Upper lobe of left lung (tissue), 6 donors: ENCODE measurements at regions not wholly inside any gene's neighbourhood (a gene's known extent, or its start where the extent isn't known, plus 50 kb on each side); places are given as distances from the start of the nearest gene placed in this dataset.

Experiments used
- ATAC-seq, 2 donors: fragments of 200-7000 bp; cut with Tn5 transposase; one replicate each; pipeline ENCODE4 v1.9.1; 2022; ENCODE audit warnings: mild to moderate bottlenecking in 2 of 2, moderate library complexity in 2 of 2; ENCODE audit not compliant: low FRiP score in 2 of 2
- DNase-seq, 2 donors: peaks; one replicate each; pipeline ENCODE4 v3.0.0-alpha.2; 2019 to 2020
- H3K27ac ChIP-seq, 4 donors: fragments of 200-600 bp; sonication (generic); one replicate each; pipeline ENCODE4 v1.5.1; 2016 to 2019
- H3K27me3 ChIP-seq, 4 donors: fragments of 200-600 bp; sonication (generic); one replicate each; pipeline ENCODE4 v1.5.1; 2017 to 2019
- H3K36me3 ChIP-seq, 4 donors: fragments of 200-600 bp; sonication (generic); one replicate each; pipeline ENCODE4 v1.5.1; 2016 to 2019
- H3K4me1 ChIP-seq, 4 donors: fragments of 200-600 bp; sonication (generic); one replicate each; pipeline ENCODE4 v1.5.1; 2018 to 2019
- H3K4me3 ChIP-seq, 4 donors: fragments of 200-600 bp; sonication (generic); one replicate each; pipeline ENCODE4 v1.5.1; 2017 to 2019; ENCODE audit warnings: mild to moderate bottlenecking in 2 of 4, moderate library complexity in 1 of 4
- H3K9me3 ChIP-seq, 4 donors: fragments of 200-600 bp; sonication (generic); one replicate each; pipeline ENCODE4 v1.5.1; 2018 to 2019
- EP300 ChIP-seq, 4 donors: sonication (generic); formaldehyde crosslinking; IDR thresholded peaks; one replicate each; pipeline ENCODE4 v1.5.1; 2017; ENCODE audit warnings: antibody characterized with exemption in 4 of 4, control low read depth in 2 of 4
- POLR2A ChIP-seq, 4 donors: fragments of 450-650 bp; IDR thresholded peaks; one replicate each; pipeline ENCODE4 v1.5.1; 2016 to 2017; ENCODE audit warnings: antibody characterized with exemption in 4 of 4, mild to moderate bottlenecking in 2 of 4
- POLR2AphosphoS5 ChIP-seq, 2 donors: sonication (generic); formaldehyde crosslinking; IDR thresholded peaks; one replicate each; pipeline ENCODE4 v1.5.1; 2017; ENCODE audit warnings: antibody characterized with exemption in 2 of 2
- WGBS, 2 donors: methylation state at CpG; one replicate each; pipeline ENCODE4 v1.1.5; 2017 to 2018; 5-methylcytosine and 5-hydroxymethylcytosine counted together
- TF ChIP-seq, protein P1 (sequence below), 6 experiments: fragments of 450-650 bp in 4 of 6; fragments of 200-600 bp in 2 of 6; sonication (generic) in 2 of 6; IDR thresholded peaks; one replicate each; pipeline ENCODE4 v1.5.1; 2016 to 2019; ENCODE audit warnings: antibody characterized with exemption in 6 of 6
- donor health status: DM: no; HTN: no; CAD: no; lungs with moderate emphysema.
- donor health status: DM: no; HTN: yes; CAD: no; lungs with severe emphysema.

DNA sequence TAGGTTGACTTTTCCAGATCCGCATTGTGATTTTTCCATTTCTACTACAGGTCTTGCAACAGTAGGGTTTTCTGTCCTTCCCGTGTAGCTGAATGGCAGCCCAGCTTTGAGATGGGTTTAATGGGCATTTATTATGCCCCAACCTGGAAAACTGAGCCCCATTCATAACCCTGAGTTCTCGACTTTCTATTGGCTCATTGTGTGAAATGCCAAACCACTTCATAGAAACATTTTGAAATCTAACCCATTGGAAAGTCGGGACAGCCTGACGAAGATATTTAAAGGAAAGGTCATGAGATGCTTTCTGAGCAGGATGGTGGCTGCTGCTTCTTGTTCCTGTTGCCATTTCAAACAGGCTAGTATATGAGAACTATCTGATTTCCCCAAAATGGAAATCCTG lies 203.5 kb downstream of the ZFP36L2 start:
- Histone ChIP-seq H3K27me3 (no peaks in the 10 kb centered on the region), H3K4me3 (no peak overlapping the region), H3K4me1 (peaks cover 31 to 37% (median 35%) of the 10 kb centered on the region in 4 donors), H3K9me3 (peaks cover 0 to 10% (median 6%) of the 10 kb centered on the region in 4 donors), H3K27ac (no peak overlapping the region), H3K36me3 (no peaks in the 10 kb centered on the region)
- TF ChIP-seq, protein P1, sequence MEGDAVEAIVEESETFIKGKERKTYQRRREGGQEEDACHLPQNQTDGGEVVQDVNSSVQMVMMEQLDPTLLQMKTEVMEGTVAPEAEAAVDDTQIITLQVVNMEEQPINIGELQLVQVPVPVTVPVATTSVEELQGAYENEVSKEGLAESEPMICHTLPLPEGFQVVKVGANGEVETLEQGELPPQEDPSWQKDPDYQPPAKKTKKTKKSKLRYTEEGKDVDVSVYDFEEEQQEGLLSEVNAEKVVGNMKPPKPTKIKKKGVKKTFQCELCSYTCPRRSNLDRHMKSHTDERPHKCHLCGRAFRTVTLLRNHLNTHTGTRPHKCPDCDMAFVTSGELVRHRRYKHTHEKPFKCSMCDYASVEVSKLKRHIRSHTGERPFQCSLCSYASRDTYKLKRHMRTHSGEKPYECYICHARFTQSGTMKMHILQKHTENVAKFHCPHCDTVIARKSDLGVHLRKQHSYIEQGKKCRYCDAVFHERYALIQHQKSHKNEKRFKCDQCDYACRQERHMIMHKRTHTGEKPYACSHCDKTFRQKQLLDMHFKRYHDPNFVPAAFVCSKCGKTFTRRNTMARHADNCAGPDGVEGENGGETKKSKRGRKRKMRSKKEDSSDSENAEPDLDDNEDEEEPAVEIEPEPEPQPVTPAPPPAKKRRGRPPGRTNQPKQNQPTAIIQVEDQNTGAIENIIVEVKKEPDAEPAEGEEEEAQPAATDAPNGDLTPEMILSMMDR (IDR thresholded peaks at IDR 0.05): no peak
- DNase-seq (no peak), ATAC-seq (no peak)
- WGBS, 2 donors: 76 to 92% methylated on average over 5 of the region's 5 CpGs

- ATAC-seq (no peak), DNase-seq (peak in 1 of 2 donors; percentile 53)
- Histone ChIP-seq H3K9me3 (peaks cover 0 to 10% (median 6%) of the 10 kb centered on the region in 4 donors), H3K27ac (no peak overlapping the region), H3K27me3 (no peaks in the 10 kb centered on the region), H3K36me3 (no peaks in the 10 kb centered on the region), H3K4me1 (peaks cover 25 to 33% (median 29%) of the 10 kb centered on the region in 4 donors), H3K4me3 (no peak overlapping the region)
- TF ChIP-seq POLR2A (IDR thresholded peaks at IDR 0.05) (no peak), EP300 (IDR thresholded peaks at IDR 0.05) (no peak), POLR2AphosphoS5 (IDR thresholded peaks at IDR 0.05) (no peak)
- TF ChIP-seq, protein P1 (IDR thresholded peaks at IDR 0.05): peak in 2 of 6 experiments; percentile 17 to 20
- 92% methylated on average over 17 of the region's 19 CpGs for WGBS, 2 donors
Measured at GRCh38 chr2:43021791-43022509, 204.5 kb downstream of the ZFP36L2 start.

GRCh38 chr2:43020990-43021669 lies 205.3 kb downstream of the ZFP36L2 start:
- DNase-seq (no peak), ATAC-seq (no peak)
- whole genome bisulfite sequencing, 2 donors: 86 to 90% methylated on average over 14 of the region's 14 CpGs
- Histone ChIP-seq H3K27me3 (no peaks in the 10 kb centered on the region), H3K9me3 (peaks cover 0 to 10% (median 6%) of the 10 kb centered on the region in 4 donors), H3K4me3 (no peak overlapping the region), H3K36me3 (no peaks in the 10 kb centered on the region), H3K27ac (no peak overlapping the region), H3K4me1 (peaks cover 20 to 27% (median 22%) of the 10 kb centered on the region in 4 donors)
- TF ChIP-seq EP300 (IDR thresholded peaks at IDR 0.05) (no peak), POLR2A (IDR thresholded peaks at IDR 0.05) (no peak), POLR2AphosphoS5 (IDR thresholded peaks at IDR 0.05) (no peak)
- TF ChIP-seq, protein P1 (IDR thresholded peaks at IDR 0.05): no peak

- TF ChIP-seq POLR2AphosphoS5 (IDR thresholded peaks at IDR 0.05) (no peak), EP300 (IDR thresholded peaks at IDR 0.05) (no peak), POLR2A (IDR thresholded peaks at IDR 0.05) (no peak)
- TF ChIP-seq, protein P1 (IDR thresholded peaks at IDR 0.05): no peak
- peaks cover 20 to 24% (median 22%) of the 10 kb centered on the region in 4 donors for H3K4me1 ChIP-seq
- DNase-seq: no peak
- peak overlapping the region in 1 of 4 donors; percentile 51 for H3K27ac ChIP-seq
- H3K4me3 ChIP-seq: no peak overlapping the region
- H3K9me3 ChIP-seq: peaks cover 0 to 10% (median 6%) of the 10 kb centered on the region in 4 donors
- 91 to 92% methylated on average over 1 of the region's 1 CpG for WGBS, 2 donors
- H3K36me3 ChIP-seq: no peaks in the 10 kb centered on the region
- no peak for ATAC-seq
- H3K27me3 ChIP-seq: no peaks in the 10 kb centered on the region
Measured at GRCh38 chr2:43020296-43020695, 206.1 kb downstream of the ZFP36L2 start.
